ENCODE measurements at regions not wholly inside any gene's neighbourhood (a gene's known extent, or its start where the extent isn't known, plus 50 kb on each side); places are given as distances from the start of the nearest gene placed in this dataset.

DNA sequence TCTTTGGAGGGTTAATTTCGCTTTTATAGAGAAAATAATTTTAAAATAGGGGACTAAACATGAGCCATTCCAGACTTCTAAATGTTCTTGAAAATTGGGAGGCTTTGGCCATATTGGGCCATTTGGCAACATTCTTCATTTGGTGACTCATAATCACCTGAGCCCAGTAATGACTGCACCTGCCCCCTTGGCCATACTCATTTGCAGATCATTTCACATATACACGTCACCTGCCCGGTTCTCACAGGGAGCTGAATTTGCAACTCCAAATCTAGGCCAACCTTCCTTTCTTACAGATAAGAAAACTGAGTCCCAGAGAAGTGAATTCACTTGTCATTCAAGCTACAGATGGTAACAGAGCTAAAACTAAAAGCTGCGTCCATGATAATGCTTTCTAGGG, 289.7 kb downstream of the EPHA4 start:
- Histone ChIP-seq H3K9ac (no peak overlapping the region), H3K36me3 (no peaks in the 10 kb centered on the region), H3K27me3 (no peaks in the 10 kb centered on the region), H3K9me3 (no peaks in the 10 kb centered on the region), H3K4me2 (no peak overlapping the region), H3K4me1 (no peaks in the 10 kb centered on the region), H4K20me1 (no peaks in the 10 kb centered on the region), H3K27ac (no peak overlapping the region), H3K4me3 (no peak overlapping the region)
- no peak for TF ChIP-seq Cebpa-rat (IDR thresholded peaks at IDR 0.05)

- H3K4me2 ChIP-seq = no peak overlapping the region
- no peaks in the 10 kb centered on the region for H3K36me3 ChIP-seq
- H3K27ac ChIP-seq = no peak overlapping the region
- no peaks in the 10 kb centered on the region for H3K27me3 ChIP-seq
- H3K4me1 ChIP-seq = no peaks in the 10 kb centered on the region
- H4K20me1 ChIP-seq = no peaks in the 10 kb centered on the region
- H3K9ac ChIP-seq = no peak overlapping the region
- no peak overlapping the region for H3K4me3 ChIP-seq
- no peak for TF ChIP-seq Cebpa-rat (IDR thresholded peaks at IDR 0.05)
- no peaks in the 10 kb centered on the region for H3K9me3 ChIP-seq
These were observed 288.1 kb downstream of the EPHA4 start for GRCh38 chr2:221283896-221284545.

DNA sequence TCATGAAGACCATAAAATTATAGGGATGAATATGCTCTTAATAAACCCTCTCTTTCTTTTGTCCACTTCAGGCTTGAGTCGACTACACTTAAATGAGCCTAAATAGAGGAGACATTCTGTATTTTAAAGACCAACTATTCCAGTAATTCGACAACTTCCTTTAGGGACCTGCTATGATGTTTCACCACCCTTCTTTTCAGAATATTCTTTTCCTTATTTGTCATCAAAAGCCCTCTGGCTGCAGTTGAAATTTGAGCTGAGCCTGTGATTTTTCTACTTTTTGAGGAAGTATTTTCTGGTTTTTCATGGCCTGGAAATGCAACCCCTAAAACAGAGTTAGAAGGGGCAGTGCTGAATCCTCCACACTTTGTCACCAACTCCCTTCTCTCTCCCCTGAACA, 287.0 kb downstream of the EPHA4 start:
- no peak overlapping the region for H3K4me2 ChIP-seq
- no peak overlapping the region for H3K27ac ChIP-seq
- H3K9ac ChIP-seq = no peak overlapping the region
- H3K36me3 ChIP-seq = no peaks in the 10 kb centered on the region
- no peak overlapping the region for H3K4me3 ChIP-seq
- no peaks in the 10 kb centered on the region for H3K27me3 ChIP-seq
- no peaks in the 10 kb centered on the region for H3K9me3 ChIP-seq
- no peak for TF ChIP-seq Cebpa-rat (IDR thresholded peaks at IDR 0.05)
- H4K20me1 ChIP-seq = no peaks in the 10 kb centered on the region
- no peaks in the 10 kb centered on the region for H3K4me1 ChIP-seq

GRCh38 chr2:221286406-221286805, 285.7 kb downstream of the EPHA4 start:
- Histone ChIP-seq H3K4me2 (no peak overlapping the region), H3K9ac (no peak overlapping the region), H3K9me3 (no peaks in the 10 kb centered on the region), H4K20me1 (no peaks in the 10 kb centered on the region), H3K27ac (no peak overlapping the region), H3K4me3 (no peak overlapping the region), H3K27me3 (no peaks in the 10 kb centered on the region), H3K36me3 (no peaks in the 10 kb centered on the region), H3K4me1 (no peaks in the 10 kb centered on the region)
- no peak for TF ChIP-seq Cebpa-rat (IDR thresholded peaks at IDR 0.05)

- Histone ChIP-seq H3K27ac (no peak overlapping the region), H3K4me3 (no peak overlapping the region), H3K4me2 (no peak overlapping the region), H3K9ac (no peak overlapping the region), H3K27me3 (no peaks in the 10 kb centered on the region), H4K20me1 (no peaks in the 10 kb centered on the region), H3K4me1 (0 out of 2 replicates have a peak, but pooled peaks cover 2% of the 10 kb centered on the region), H3K9me3 (no peaks in the 10 kb centered on the region), H3K36me3 (no peaks in the 10 kb centered on the region)
- no peak for TF ChIP-seq Cebpa-rat (IDR thresholded peaks at IDR 0.05)
These were observed 282.7 kb downstream of the EPHA4 start for GRCh38 chr2:221289389-221289788.

- TF ChIP-seq Cebpa-rat (IDR thresholded peaks at IDR 0.05) = no peak
- Histone ChIP-seq H3K4me2 (no peak overlapping the region), H3K9me3 (no peaks in the 10 kb centered on the region), H3K27ac (no peak overlapping the region), H3K9ac (no peak overlapping the region), H3K4me3 (no peak overlapping the region), H3K27me3 (no peaks in the 10 kb centered on the region), H3K4me1 (0 out of 2 replicates have a peak, but pooled peaks cover 6% of the 10 kb centered on the region), H4K20me1 (no peaks in the 10 kb centered on the region), H3K36me3 (no peaks in the 10 kb centered on the region)
These were observed 282.3 kb downstream of the EPHA4 start for GRCh38 chr2:221289846-221290245.

DNA sequence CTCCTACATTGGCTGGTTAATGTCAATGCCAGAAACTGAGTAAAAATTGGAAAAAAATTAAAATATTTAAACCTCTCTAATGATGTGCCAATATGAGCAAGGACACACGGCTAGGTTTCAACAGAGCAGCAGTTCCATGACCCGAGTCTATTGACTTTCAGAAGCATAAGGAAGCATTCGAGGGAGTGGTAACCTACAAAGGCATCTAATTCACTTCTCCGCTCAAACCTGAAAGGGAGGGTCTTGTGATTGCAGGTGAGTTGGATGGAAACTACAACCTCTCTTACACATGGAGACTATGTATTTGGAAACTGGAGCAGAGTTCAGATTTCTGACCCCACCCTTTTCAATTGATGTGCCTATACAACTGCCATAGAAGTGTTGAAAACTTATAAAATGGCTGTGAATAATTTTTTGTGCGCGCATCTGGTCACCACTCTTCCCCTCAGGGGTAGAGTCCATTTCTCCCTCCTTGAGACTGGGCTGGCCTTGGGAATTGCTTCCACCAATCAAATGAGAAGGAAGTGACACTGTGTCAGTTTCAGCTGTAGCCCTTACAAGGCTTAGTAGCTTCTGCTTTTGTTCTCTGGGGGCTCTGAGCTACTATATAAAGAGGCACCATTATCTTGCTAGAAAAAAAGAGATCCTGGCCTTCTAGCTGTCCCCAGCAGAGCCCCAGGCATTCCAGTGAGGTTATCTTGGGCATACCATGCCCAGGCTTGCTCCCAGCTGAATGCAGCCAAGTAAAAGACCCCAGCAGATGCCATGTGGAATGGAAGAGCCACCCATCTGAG, 278.0 kb downstream of the EPHA4 start:
- no peak overlapping the region for H3K27ac ChIP-seq
- H3K27me3 ChIP-seq = no peaks in the 10 kb centered on the region
- H4K20me1 ChIP-seq = no peaks in the 10 kb centered on the region
- H3K4me1 ChIP-seq = peaks cover 10% of the 10 kb centered on the region
- no peak overlapping the region for H3K4me2 ChIP-seq
- H3K4me3 ChIP-seq = no peak overlapping the region
- no peak for TF ChIP-seq Cebpa-rat (IDR thresholded peaks at IDR 0.05)
- H3K9me3 ChIP-seq = no peaks in the 10 kb centered on the region
- H3K9ac ChIP-seq = no peak overlapping the region
- H3K36me3 ChIP-seq = no peaks in the 10 kb centered on the region

DNA sequence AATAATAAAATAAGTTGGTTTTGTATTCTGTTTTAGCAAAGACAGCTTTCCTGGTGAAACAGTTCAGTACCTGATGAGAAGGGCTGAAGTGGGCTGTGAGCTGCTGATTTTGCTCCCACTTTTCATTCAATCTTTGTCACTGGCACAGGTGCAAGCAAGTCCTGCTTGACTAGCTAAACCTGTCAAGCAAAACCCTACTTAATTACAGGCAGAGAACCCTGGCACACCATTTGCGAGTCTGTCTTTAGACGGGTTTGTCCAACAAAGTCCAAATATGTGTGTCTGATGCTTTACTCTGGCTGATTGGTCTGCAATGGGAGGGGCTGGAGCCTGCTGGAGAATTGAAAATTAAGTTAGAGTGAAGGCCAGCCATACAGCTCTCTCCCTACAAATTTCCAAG, 267.2 kb downstream of the EPHA4 start:
- Histone ChIP-seq H3K27me3 (no peaks in the 10 kb centered on the region), H3K36me3 (no peaks in the 10 kb centered on the region), H3K4me3 (no peak overlapping the region), H3K4me1 (peaks cover 24% of the 10 kb centered on the region), H3K9ac (no peak overlapping the region), H3K4me2 (no peak overlapping the region), H3K27ac (no peak overlapping the region), H4K20me1 (no peaks in the 10 kb centered on the region), H3K9me3 (0 out of 2 replicates have a peak, but pooled peaks cover 6% of the 10 kb centered on the region)
- TF ChIP-seq Cebpa-rat (IDR thresholded peaks at IDR 0.05) = no peak

DNA sequence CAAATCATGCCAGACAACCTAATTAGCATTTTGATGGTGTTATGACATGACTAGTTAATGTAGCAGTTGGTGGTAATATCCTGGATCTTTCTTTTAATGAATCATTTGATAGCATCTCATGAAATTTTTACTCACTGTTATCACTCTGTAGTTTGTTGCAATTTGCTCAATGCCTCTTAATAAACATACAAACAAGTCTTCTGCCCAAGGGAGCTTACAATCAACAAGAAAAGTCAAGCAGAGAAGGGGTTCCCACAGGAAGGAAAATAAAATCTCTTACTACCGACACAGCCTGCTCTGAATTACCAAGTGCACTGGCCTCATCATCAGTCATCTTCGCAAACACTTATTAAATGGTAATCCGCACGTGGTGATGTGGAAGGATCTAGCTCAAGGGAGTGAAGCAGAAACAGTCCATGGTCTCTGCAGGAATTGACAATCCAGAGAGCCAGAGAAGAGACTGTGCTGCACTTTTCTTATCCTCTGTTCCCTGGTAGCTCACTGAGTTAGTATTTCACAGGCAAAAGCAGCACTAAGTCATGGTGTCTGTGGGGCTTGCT, 263.5 kb downstream of the EPHA4 start:
- Histone ChIP-seq H3K36me3 (no peaks in the 10 kb centered on the region), H3K27me3 (no peaks in the 10 kb centered on the region), H3K27ac (no peak overlapping the region), H4K20me1 (no peaks in the 10 kb centered on the region), H3K4me1 (peaks cover 6% of the 10 kb centered on the region; the same call in 1 of the 2 replicates), H3K9me3 (no peaks in the 10 kb centered on the region), H3K9ac (no peak overlapping the region), H3K4me3 (no peak overlapping the region), H3K4me2 (no peak overlapping the region)
- TF ChIP-seq Cebpa-rat (IDR thresholded peaks at IDR 0.05) = no peak
